ENCODE measurements at regions not wholly inside any gene's neighbourhood (a gene's known extent, or its start where the extent isn't known, plus 50 kb on each side); places are given as distances from the start of the nearest gene placed in this dataset.

DNA sequence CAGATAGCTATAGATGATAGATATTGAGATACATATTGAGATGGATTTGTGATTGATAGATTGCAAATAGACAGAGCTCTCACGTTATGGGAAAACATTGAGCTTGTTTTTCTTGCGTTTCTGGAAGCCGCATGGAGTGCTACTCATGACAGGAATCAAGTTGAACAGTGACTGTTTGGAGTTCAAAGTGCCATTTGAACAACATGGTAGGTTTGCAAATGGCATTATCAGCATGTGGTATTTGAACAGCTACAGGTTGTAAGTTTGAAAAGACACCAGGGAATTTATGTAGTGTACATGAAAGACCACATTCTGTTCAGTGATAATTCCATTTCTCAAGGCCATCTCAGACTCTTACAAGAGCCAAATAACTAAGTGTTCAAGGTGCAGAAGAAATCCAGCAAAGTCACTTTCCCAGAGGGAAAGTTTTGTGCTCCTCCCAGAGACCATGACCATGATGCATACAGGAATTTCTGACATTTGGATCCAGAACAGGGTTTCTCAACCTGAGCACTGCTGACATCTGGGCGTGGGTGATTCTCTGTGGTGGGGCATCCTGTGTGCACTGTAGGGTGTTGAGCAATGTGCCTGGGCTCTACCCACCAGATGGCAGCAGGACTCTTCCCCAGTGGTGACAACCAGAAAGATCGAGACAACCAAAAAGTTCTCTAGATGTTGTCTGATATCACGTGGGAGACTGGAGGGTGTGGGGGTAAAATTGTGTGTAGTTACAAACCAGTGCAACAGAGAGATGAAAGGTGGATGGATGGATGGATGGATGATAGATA, 399.1 kb upstream of the AMELY start:
- TF ChIP-seq, protein P1, sequence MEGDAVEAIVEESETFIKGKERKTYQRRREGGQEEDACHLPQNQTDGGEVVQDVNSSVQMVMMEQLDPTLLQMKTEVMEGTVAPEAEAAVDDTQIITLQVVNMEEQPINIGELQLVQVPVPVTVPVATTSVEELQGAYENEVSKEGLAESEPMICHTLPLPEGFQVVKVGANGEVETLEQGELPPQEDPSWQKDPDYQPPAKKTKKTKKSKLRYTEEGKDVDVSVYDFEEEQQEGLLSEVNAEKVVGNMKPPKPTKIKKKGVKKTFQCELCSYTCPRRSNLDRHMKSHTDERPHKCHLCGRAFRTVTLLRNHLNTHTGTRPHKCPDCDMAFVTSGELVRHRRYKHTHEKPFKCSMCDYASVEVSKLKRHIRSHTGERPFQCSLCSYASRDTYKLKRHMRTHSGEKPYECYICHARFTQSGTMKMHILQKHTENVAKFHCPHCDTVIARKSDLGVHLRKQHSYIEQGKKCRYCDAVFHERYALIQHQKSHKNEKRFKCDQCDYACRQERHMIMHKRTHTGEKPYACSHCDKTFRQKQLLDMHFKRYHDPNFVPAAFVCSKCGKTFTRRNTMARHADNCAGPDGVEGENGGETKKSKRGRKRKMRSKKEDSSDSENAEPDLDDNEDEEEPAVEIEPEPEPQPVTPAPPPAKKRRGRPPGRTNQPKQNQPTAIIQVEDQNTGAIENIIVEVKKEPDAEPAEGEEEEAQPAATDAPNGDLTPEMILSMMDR (IDR thresholded peaks at IDR 0.05), result no peak
- TF ChIP-seq POLR2A (IDR thresholded peaks at IDR 0.05), result no peak
